WTC11 (cell line): ENCODE measurements at regions not wholly inside any gene's neighbourhood (a gene's known extent, or its start where the extent isn't known, plus 50 kb on each side); places are given as distances from the start of the nearest gene placed in this dataset.

Source experiments
- ATAC-seq: fragments of 200-7000 bp; cut with Tn5 transposase; 2 replicates; pipeline ENCODE4 v1.10.0; 2021; ENCODE audit warnings: mild to moderate bottlenecking, moderate library complexity
- CTCF ChIA-PET: fragments of 300-600 bp; sonication (Branson Sonifier 250); formaldehyde crosslinking; loops from one replicate; lab custom pipeline; 2021; ENCODE audit warnings: antibody characterized with exemption; lab: Charles Lee
- POLR2A ChIA-PET: fragments of 350-600 bp; sonication (Branson Sonifier 250); formaldehyde crosslinking; loops from one replicate; lab custom pipeline; 2021; ENCODE audit warnings: antibody characterized with exemption; lab: Charles Lee
- DNase-seq: peaks from one replicate; pipeline ENCODE4 v3.0.0; 2021; ENCODE audit warnings: low spot score
- H3K27ac Mint-ChIP-seq: 2 replicates; pipeline ENCODE4 v1.8.0; 2021; ENCODE audit warnings: mixed read lengths
- H3K27me3 Mint-ChIP-seq: 2 replicates; pipeline ENCODE4 v1.8.0; 2021; ENCODE audit warnings: low read depth, mild to moderate bottlenecking, moderate library complexity, mixed read lengths
- H3K36me3 Mint-ChIP-seq: 2 replicates; pipeline ENCODE4 v1.8.0; 2021; ENCODE audit warnings: mixed read lengths
- H3K4me1 Mint-ChIP-seq: 2 replicates; pipeline ENCODE4 v1.8.0; 2022; ENCODE audit warnings: mixed read lengths
- H3K4me3 Mint-ChIP-seq: 2 replicates; pipeline ENCODE4 v1.8.0; 2021; ENCODE audit warnings: mild to moderate bottlenecking, moderate library complexity, mixed read lengths
- H3K9me3 Mint-ChIP-seq: 2 replicates; pipeline ENCODE4 v1.8.0; 2021; ENCODE audit warnings: mixed read lengths
- ARID4B ChIP-seq: sonication (generic); formaldehyde crosslinking; IDR thresholded peaks from 2 replicates; pipeline ENCODE4 v1.8.0; 2023; ENCODE audit warnings: missing genetic modification reagents, mild to moderate bottlenecking, borderline replicate concordance
- ATF2 ChIP-seq: sonication (generic); formaldehyde crosslinking; IDR thresholded peaks from 2 replicates; pipeline ENCODE4 v1.8.1; 2022; ENCODE audit warnings: low read depth, missing genetic modification reagents, borderline replicate concordance
- CDX4 ChIP-seq: fragments of 250-450 bp; sonication (Bioruptor Pico); IDR thresholded peaks from 2 replicates; pipeline ENCODE4 v1.9.0; 2021; ENCODE audit warnings: moderate library complexity, mild to moderate bottlenecking, inconsistent platforms, borderline replicate concordance
- CREB1 ChIP-seq: sonication (generic); formaldehyde crosslinking; IDR thresholded peaks from 2 replicates; pipeline ENCODE4 v1.8.0; 2023; ENCODE audit warnings: mild to moderate bottlenecking, missing genetic modification reagents
- CREM ChIP-seq: sonication (generic); formaldehyde crosslinking; IDR thresholded peaks from 2 replicates; pipeline ENCODE4 v1.8.1; 2022; ENCODE audit warnings: mild to moderate bottlenecking, missing genetic modification reagents, moderate library complexity
- ESRRA ChIP-seq: sonication (generic); formaldehyde crosslinking; IDR thresholded peaks from 2 replicates; pipeline ENCODE4 v1.8.1; 2022; ENCODE audit warnings: mild to moderate bottlenecking, missing genetic modification reagents, borderline replicate concordance
- FOXP1 ChIP-seq: sonication (generic); formaldehyde crosslinking; IDR thresholded peaks from 2 replicates; pipeline ENCODE4 v1.8.0; 2022; ENCODE audit warnings: missing genetic modification reagents, mild to moderate bottlenecking, moderate library complexity, borderline replicate concordance
- HMGA2 ChIP-seq: fragments of 250-450 bp; sonication (Bioruptor Pico); IDR thresholded peaks from 2 replicates; pipeline ENCODE4 v1.4.0; 2021; ENCODE audit warnings: mild to moderate bottlenecking, moderate library complexity
- RELA ChIP-seq: sonication (generic); formaldehyde crosslinking; IDR thresholded peaks from 2 replicates; pipeline ENCODE4 v1.8.1; 2022; ENCODE audit warnings: missing genetic modification reagents, mild to moderate bottlenecking, borderline replicate concordance
- SMAD3 ChIP-seq: sonication (generic); formaldehyde crosslinking; IDR thresholded peaks from 2 replicates; pipeline ENCODE4 v1.8.0; 2022; ENCODE audit warnings: missing genetic modification reagents, mild to moderate bottlenecking, borderline replicate concordance
- SP1 ChIP-seq: sonication (generic); formaldehyde crosslinking; conservative IDR thresholded peaks from 2 replicates; pipeline ENCODE4 v1.8.1; 2022; ENCODE audit warnings: missing genetic modification reagents
- TCF7 ChIP-seq: sonication (generic); formaldehyde crosslinking; IDR thresholded peaks from 2 replicates; pipeline ENCODE4 v1.8.0; 2022; ENCODE audit warnings: mild to moderate bottlenecking, low read depth, missing genetic modification reagents, moderate library complexity
- ZBTB21 ChIP-seq: sonication (generic); formaldehyde crosslinking; IDR thresholded peaks from 2 replicates; pipeline ENCODE4 v1.8.1; 2023; ENCODE audit warnings: mild to moderate bottlenecking, missing genetic modification reagents, borderline replicate concordance
- ZMAT4 ChIP-seq: fragments of 250-450 bp; sonication (Bioruptor Pico); IDR thresholded peaks from 2 replicates; pipeline ENCODE4 v1.9.0; 2021; ENCODE audit warnings: mild to moderate bottlenecking
- ZNF219 ChIP-seq: sonication (generic); formaldehyde crosslinking; IDR thresholded peaks from 2 replicates; pipeline ENCODE4 v1.8.0; 2023; ENCODE audit warnings: missing genetic modification reagents, mild to moderate bottlenecking, borderline replicate concordance
- ZNF263 ChIP-seq: sonication (generic); formaldehyde crosslinking; IDR thresholded peaks from 2 replicates; pipeline ENCODE4 v1.8.1; 2022; ENCODE audit warnings: low read depth, mild to moderate bottlenecking, moderate library complexity, missing genetic modification reagents
- ZNF317 ChIP-seq: sonication (generic); formaldehyde crosslinking; IDR thresholded peaks from 2 replicates; pipeline ENCODE4 v1.8.1; 2023; ENCODE audit warnings: low read depth, mild to moderate bottlenecking, moderate library complexity, missing genetic modification reagents, borderline replicate concordance
- ZNF512 ChIP-seq: sonication (generic); formaldehyde crosslinking; IDR thresholded peaks from 2 replicates; pipeline ENCODE4 v1.8.1; 2022; ENCODE audit warnings: missing genetic modification reagents, borderline replicate concordance
- ZSCAN18 ChIP-seq: fragments of 250-450 bp; sonication (Bioruptor Pico); IDR thresholded peaks from 2 replicates; pipeline ENCODE4 v2.1.2; 2022; ENCODE audit warnings: mild to moderate bottlenecking, moderate library complexity

GRCh38 chr4:149993030-149993429 lies 85.2 kb upstream of the DCLK2 start:
- no peaks in the 10 kb centered on the region for H3K27me3 Mint-ChIP-seq
- H3K36me3 Mint-ChIP-seq, result no peaks in the 10 kb centered on the region
- no peak overlapping the region for H3K4me3 Mint-ChIP-seq
- H3K4me1 Mint-ChIP-seq, result peaks cover 9% of the 10 kb centered on the region
- no peak for DNase-seq
- no peak for TF ChIP-seq ZMAT4 (CRISPR knock-in tag)
- TF ChIP-seq ZNF317 (CRISPR knock-in tag), result no peak
- no peak for TF ChIP-seq ESRRA (CRISPR knock-in tag)
- TF ChIP-seq ZNF219 (CRISPR knock-in tag), result no peak
- no peak for TF ChIP-seq ARID4B (CRISPR knock-in tag)
- TF ChIP-seq TCF7 (CRISPR knock-in tag), result no peak
- no peak for TF ChIP-seq RELA
- TF ChIP-seq SP1 (CRISPR knock-in tag), result no peak
- no peak for TF ChIP-seq HMGA2 (CRISPR knock-in tag)
- no peak for TF ChIP-seq ZSCAN18 (CRISPR knock-in tag)
- TF ChIP-seq CREM (CRISPR knock-in tag), result no peak
- TF ChIP-seq ZBTB21 (CRISPR knock-in tag), result no peak
- no peak for TF ChIP-seq ATF2 (CRISPR knock-in tag)
- TF ChIP-seq FOXP1 (CRISPR knock-in tag), result no peak
- TF ChIP-seq CDX4 (CRISPR knock-in tag), result no peak
- TF ChIP-seq SMAD3 (CRISPR knock-in tag), result no peak
- TF ChIP-seq ZNF512 (CRISPR knock-in tag), result no peak
- TF ChIP-seq CREB1 (CRISPR knock-in tag), result no peak
- TF ChIP-seq ZNF263 (CRISPR knock-in tag), result no peak
- TF ChIP-seq, all 79 proteins: peak for 0
- ATAC-seq, result no peak
- H3K27ac Mint-ChIP-seq, result no peak overlapping the region
- ChIA-PET POLR2A (no interaction called here), CTCF (interaction anchor here (0.8 kb wide), 1 partner anchor 216 kb away, joined by 3 read pairs; no protein-coding TSS in a partner anchor)
- no peaks in the 10 kb centered on the region for H3K9me3 Mint-ChIP-seq
